A549 (cell line): ENCODE measurements at regions not wholly inside any gene's neighbourhood (a gene's known extent, or its start where the extent isn't known, plus 50 kb on each side); places are given as distances from the start of the nearest gene placed in this dataset.

Experiments used
- CBX8 ChIP-seq: fragments of 200-600 bp; sonication (generic); IDR thresholded peaks from 2 replicates; pipeline ENCODE4 v1.6.1; 2016
- CEBPB ChIP-seq, 2 experiments: fragments of >200 bp in 1 of 2; sonication (Bioruptor Twin) in 1 of 2; formaldehyde crosslinking in 1 of 2; IDR thresholded peaks; 2 replicates each; pipeline ENCODE4 v1.6.1; 2012 to 2016
- CHD2 ChIP-seq: fragments of 150-350 bp; IDR thresholded peaks from 2 replicates; pipeline ENCODE4 v1.6.1; 2014; ENCODE audit warnings: low read length; ENCODE audit not compliant: partially characterized antibody
- ELK1 ChIP-seq: fragments of 150-350 bp; IDR thresholded peaks from 2 replicates; pipeline ENCODE4 v1.6.1; 2014; ENCODE audit warnings: low read depth, mild to moderate bottlenecking, low read length
- JUNB ChIP-seq: fragments of >200 bp; sonication (Bioruptor Twin); formaldehyde crosslinking; IDR thresholded peaks from 2 replicates; pipeline ENCODE4 v1.6.1; 2016
- MAX ChIP-seq: IDR thresholded peaks from 2 replicates; pipeline ENCODE4 v1.6.1; 2012
- NR3C1 ChIP-seq: fragments of >200 bp; sonication (Bioruptor Twin); formaldehyde crosslinking; IDR thresholded peaks from 3 replicates; pipeline ENCODE4 v1.6.1; 2017
- POLR2A ChIP-seq: IDR thresholded peaks from 2 replicates; pipeline ENCODE4 v1.6.1; 2012; ENCODE audit warnings: mild to moderate bottlenecking, low read length
- RAD21 ChIP-seq, 2 experiments: fragments of >200 bp in 1 of 2; sonication (Bioruptor Twin) in 1 of 2; formaldehyde crosslinking in 1 of 2; IDR thresholded peaks in 1 of 2; conservative IDR thresholded peaks in 1 of 2; 2 replicates in 1 of 2; 3 replicates in 1 of 2; pipeline ENCODE4 v1.6.1; 2012 to 2018; ENCODE audit warnings: inconsistent platforms in 1 of 2
- SMC3 ChIP-seq: fragments of >200 bp; sonication (Bioruptor Twin); formaldehyde crosslinking; IDR thresholded peaks from 3 replicates; pipeline ENCODE4 v1.6.1; 2018; ENCODE audit warnings: inconsistent platforms
- TF ChIP-seq, protein P1 (sequence below): fragments of >200 bp; sonication (Bioruptor Twin); formaldehyde crosslinking; IDR thresholded peaks from 3 replicates; pipeline ENCODE4 v1.5.1; 2016

- TF ChIP-seq, protein P1, sequence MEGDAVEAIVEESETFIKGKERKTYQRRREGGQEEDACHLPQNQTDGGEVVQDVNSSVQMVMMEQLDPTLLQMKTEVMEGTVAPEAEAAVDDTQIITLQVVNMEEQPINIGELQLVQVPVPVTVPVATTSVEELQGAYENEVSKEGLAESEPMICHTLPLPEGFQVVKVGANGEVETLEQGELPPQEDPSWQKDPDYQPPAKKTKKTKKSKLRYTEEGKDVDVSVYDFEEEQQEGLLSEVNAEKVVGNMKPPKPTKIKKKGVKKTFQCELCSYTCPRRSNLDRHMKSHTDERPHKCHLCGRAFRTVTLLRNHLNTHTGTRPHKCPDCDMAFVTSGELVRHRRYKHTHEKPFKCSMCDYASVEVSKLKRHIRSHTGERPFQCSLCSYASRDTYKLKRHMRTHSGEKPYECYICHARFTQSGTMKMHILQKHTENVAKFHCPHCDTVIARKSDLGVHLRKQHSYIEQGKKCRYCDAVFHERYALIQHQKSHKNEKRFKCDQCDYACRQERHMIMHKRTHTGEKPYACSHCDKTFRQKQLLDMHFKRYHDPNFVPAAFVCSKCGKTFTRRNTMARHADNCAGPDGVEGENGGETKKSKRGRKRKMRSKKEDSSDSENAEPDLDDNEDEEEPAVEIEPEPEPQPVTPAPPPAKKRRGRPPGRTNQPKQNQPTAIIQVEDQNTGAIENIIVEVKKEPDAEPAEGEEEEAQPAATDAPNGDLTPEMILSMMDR: no peak
- TF ChIP-seq POLR2A: no peak
- no peak for TF ChIP-seq JUNB
- TF ChIP-seq MAX: no peak
- no peak for TF ChIP-seq ELK1
- no peak for TF ChIP-seq CBX8
- no peak for TF ChIP-seq CEBPB (IDR thresholded peaks at IDR 0.05)
- TF ChIP-seq SMC3: no peak
- TF ChIP-seq CHD2: no peak
- no peak for TF ChIP-seq NR3C1
- no peak for TF ChIP-seq RAD21 (conservative IDR thresholded peaks at IDR 0.05 in 1 of 2, IDR thresholded peaks at IDR 0.05 in 1 of 2)
These were observed 425.7 kb upstream of the PPP2R3A start for GRCh38 chr3:135539854-135540253.
